Naive thymus-derived CD8-positive, alpha-beta T cell (primary cell): ENCODE measurements at regions not wholly inside any gene's neighbourhood (a gene's known extent, or its start where the extent isn't known, plus 50 kb on each side); places are given as distances from the start of the nearest gene placed in this dataset.

ENCODE experiments used
- ATAC-seq, 2 donors: fragments of 150-1000 bp; cut with Tn5 transposase in 1 of 2; sonication (Bioruptor Pico), chemical (Tn5 transposase) in 1 of 2; 1 replicate in 1 of 2; 2 replicates in 1 of 2; pipeline ENCODE4 v1.10.0; 2021; ENCODE audit warnings: mild to moderate bottlenecking in 2 of 2, moderate library complexity in 2 of 2
- POLR2A ChIA-PET: fragments of 350-600 bp; sonication (Branson Sonifier 250); formaldehyde crosslinking; loops from one replicate; lab custom pipeline; 2021; ENCODE audit warnings: antibody characterized with exemption; lab: Charles Lee
- DNase-seq, 10 donors: peaks; one replicate each; pipeline versions ENCODE4 v3.0.0 to v3.0.0-alpha.2; 2020 to 2022
- H3K27ac Mint-ChIP-seq, 10 donors: one replicate each; pipeline ENCODE4 v1.8.0; 2020 to 2022; ENCODE audit warnings: mild to moderate bottlenecking in 10 of 10, mixed read lengths in 10 of 10, moderate library complexity in 4 of 10, inconsistent platforms in 1 of 10
- H3K27me3 Mint-ChIP-seq, 5 donors: one replicate each; pipeline ENCODE4 v1.8.0; 2021 to 2022; ENCODE audit warnings: mixed read lengths in 5 of 5
- H3K36me3 Mint-ChIP-seq, 3 donors: one replicate each; pipeline ENCODE4 v1.8.0; 2020 to 2022; ENCODE audit warnings: mixed read lengths in 3 of 3, mild to moderate bottlenecking in 2 of 3, inconsistent platforms in 1 of 3
- H3K4me1 Mint-ChIP-seq, 4 donors: one replicate each; pipeline ENCODE4 v1.8.0; 2021 to 2022; ENCODE audit warnings: mixed read lengths in 4 of 4
- H3K4me3 Mint-ChIP-seq, 10 donors: one replicate each; pipeline ENCODE4 v1.8.0; 2020 to 2022; ENCODE audit warnings: mild to moderate bottlenecking in 10 of 10, mixed read lengths in 10 of 10, moderate library complexity in 6 of 10, inconsistent platforms in 1 of 10
- H3K9me3 Mint-ChIP-seq, 9 donors: one replicate each; pipeline ENCODE4 v1.8.0; 2020 to 2022; ENCODE audit warnings: mixed read lengths in 9 of 9, mild to moderate bottlenecking in 3 of 9, inconsistent platforms in 1 of 9, moderate library complexity in 1 of 9

GRCh38 chr12:91677556-91677955 is 468.1 kb downstream of the BTG1 start:
- Mint-ChIP-seq H3K4me1 (peaks cover 5 to 9% (median 6%) of the 10 kb centered on the region in 4 donors), H3K9me3 (no peaks in the 10 kb centered on the region), H3K4me3 (no peak overlapping the region), H3K27me3 (no peaks in the 10 kb centered on the region), H3K36me3 (peaks cover 0 to 2% (median 0%) of the 10 kb centered on the region in 3 donors), H3K27ac (no peak overlapping the region)
- DNase-seq, result no peak
- POLR2A ChIA-PET, result no interaction called here
- ATAC-seq, result no peak

DNA sequence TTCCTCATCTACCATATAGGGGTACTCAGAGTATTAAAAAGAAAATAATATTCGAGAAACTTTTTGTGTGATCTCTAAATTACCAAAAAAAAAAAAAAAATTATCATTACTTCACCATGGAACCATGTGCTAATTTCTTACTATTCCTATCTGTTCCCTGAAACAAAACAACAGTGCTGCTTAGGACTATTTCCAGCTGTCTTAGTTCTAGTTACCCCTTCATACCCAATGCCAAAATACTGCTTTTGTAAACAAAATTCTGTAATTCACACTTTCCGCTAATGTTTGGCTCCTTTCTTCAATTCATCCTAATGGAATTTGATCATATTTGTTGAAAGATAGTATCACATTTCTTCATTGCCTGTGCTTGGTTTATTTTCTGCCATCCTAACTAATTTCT is 470.2 kb downstream of the BTG1 start:
- H3K9me3 Mint-ChIP-seq, result no peaks in the 10 kb centered on the region
- no peaks in the 10 kb centered on the region for H3K27me3 Mint-ChIP-seq
- POLR2A ChIA-PET, result no interaction called here
- no peak for DNase-seq
- H3K27ac Mint-ChIP-seq, result no peak overlapping the region
- H3K4me1 Mint-ChIP-seq, result peaks cover 5 to 15% (median 10%) of the 10 kb centered on the region in 4 donors
- H3K36me3 Mint-ChIP-seq, result peaks cover 0 to 2% (median 0%) of the 10 kb centered on the region in 3 donors
- no peak for ATAC-seq
- no peak overlapping the region for H3K4me3 Mint-ChIP-seq

GRCh38 chr12:91672130-91672529 is 473.5 kb downstream of the BTG1 start:
- POLR2A ChIA-PET, result no interaction called here
- Mint-ChIP-seq H3K27ac (no peak overlapping the region), H3K36me3 (peaks cover 0 to 12% (median 8%) of the 10 kb centered on the region in 3 donors), H3K9me3 (peaks cover 0 to 11% (median 4%) of the 10 kb centered on the region in 9 donors), H3K4me1 (peaks cover 9 to 24% (median 15%) of the 10 kb centered on the region in 4 donors), H3K4me3 (no peak overlapping the region), H3K27me3 (no peaks in the 10 kb centered on the region)
- ATAC-seq (no peak), DNase-seq (no peak)

DNA sequence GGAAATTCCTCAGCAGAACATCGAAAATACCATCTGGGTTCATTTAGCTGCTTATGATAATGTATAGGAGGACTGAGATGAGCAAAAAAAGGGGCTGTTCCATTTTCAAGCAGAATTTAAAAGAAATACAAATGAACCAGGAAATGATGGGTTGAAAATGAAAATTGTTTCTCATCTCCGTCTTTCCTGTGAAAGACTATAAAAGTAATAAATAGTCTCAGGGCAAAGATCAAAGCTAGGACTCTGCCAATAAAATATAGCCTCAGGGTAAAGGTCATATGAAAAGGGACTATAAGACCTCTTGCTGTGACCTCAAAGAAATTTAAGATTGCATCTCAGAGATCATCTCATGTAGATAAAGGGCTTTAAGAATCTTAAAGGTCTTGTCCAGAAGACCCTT is 478.0 kb downstream of the BTG1 start:
- ATAC-seq, result no peak
- peaks cover 0 to 10% (median 8%) of the 10 kb centered on the region in 3 donors for H3K36me3 Mint-ChIP-seq
- no peaks in the 10 kb centered on the region for H3K27me3 Mint-ChIP-seq
- peak overlapping the region in 7 of 10 donors; percentile 1 to 72 (median 27) for H3K27ac Mint-ChIP-seq
- POLR2A ChIA-PET, result interaction anchor here (0.7 kb wide), 1 partner anchor 524 kb away, joined by 3 read pairs; no protein-coding TSS in a partner anchor
- H3K4me3 Mint-ChIP-seq, result peak overlapping the region in 2 of 10 donors; percentile 6 to 18
- DNase-seq, result no peak
- H3K4me1 Mint-ChIP-seq, result peaks cover 6 to 25% (median 13%) of the 10 kb centered on the region in 4 donors
- H3K9me3 Mint-ChIP-seq, result peaks cover 0 to 11% (median 4%) of the 10 kb centered on the region in 9 donors

DNA sequence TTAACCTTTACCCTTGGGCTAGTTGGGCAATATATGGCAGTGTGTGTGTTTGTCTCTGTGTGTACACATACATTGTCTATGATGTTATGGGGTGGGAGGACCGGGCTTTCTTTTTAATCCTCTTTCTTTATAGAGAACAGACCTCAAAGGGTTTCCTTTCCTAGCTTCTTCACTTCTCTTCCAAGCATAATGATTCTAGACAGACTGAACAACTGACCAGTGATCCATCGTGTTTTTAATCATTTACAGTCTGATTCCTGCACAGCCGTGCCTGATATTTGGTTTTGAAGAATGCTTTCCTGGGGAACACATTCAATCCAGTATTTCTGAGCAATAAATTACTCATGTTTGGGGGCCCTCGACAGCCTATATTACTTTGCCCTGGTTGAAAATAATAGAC is 481.1 kb upstream of the DCN start:
- peaks cover 0 to 5% (median 1%) of the 10 kb centered on the region in 9 donors for H3K9me3 Mint-ChIP-seq
- peaks cover 6 to 16% (median 11%) of the 10 kb centered on the region in 4 donors for H3K4me1 Mint-ChIP-seq
- no peak for ATAC-seq
- peaks cover 0 to 3% (median 1%) of the 10 kb centered on the region in 3 donors for H3K36me3 Mint-ChIP-seq
- no peak overlapping the region for H3K27ac Mint-ChIP-seq
- DNase-seq, result no peak
- no peak overlapping the region for H3K4me3 Mint-ChIP-seq
- POLR2A ChIA-PET, result no interaction called here
- no peaks in the 10 kb centered on the region for H3K27me3 Mint-ChIP-seq

DNA sequence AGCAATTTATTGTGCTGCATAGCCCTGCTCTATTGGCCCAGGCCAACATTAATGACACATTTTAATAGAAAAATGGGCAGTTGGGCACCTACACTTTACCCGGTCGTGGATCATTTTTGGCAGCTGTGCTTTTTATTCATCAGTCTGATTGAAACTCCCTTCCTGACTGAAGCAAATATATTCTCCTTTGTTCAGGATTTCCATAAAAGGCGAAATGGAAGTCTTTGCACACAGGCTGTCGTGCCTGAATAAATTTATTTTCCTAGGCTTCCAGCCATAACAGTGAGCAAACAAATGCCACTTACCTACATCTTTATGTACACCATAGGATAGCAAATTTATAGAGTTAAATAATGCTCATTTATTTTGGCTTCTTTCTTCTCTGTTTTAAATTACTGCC is 480.7 kb upstream of the DCN start:
- no peak overlapping the region for H3K27ac Mint-ChIP-seq
- no peak overlapping the region for H3K4me3 Mint-ChIP-seq
- DNase-seq, result no peak
- H3K36me3 Mint-ChIP-seq, result no peaks in the 10 kb centered on the region
- H3K27me3 Mint-ChIP-seq, result no peaks in the 10 kb centered on the region
- POLR2A ChIA-PET, result no interaction called here
- H3K9me3 Mint-ChIP-seq, result peaks cover 0 to 3% (median 0%) of the 10 kb centered on the region in 9 donors
- no peak for ATAC-seq
- H3K4me1 Mint-ChIP-seq, result peaks cover 6 to 17% (median 11%) of the 10 kb centered on the region in 4 donors

DNA sequence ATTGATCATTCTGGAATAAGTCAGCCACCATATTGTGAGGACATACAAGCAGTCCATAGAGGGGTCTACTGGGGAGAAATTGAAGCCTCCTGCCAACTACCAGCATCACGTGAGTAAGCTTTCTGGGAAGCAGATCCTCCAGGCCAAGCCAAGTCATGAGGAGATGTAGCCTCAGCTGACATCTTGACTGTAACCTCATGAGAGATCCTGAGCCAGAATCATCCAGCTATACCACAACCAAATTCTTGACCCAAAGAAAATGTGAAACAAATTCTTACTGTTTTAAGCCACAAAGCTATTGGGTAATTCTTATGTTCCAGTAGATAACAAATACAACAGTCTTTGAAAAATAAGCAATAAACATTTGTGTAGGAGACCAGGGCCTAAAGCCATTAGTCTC is 479.4 kb upstream of the DCN start:
- no peaks in the 10 kb centered on the region for H3K27me3 Mint-ChIP-seq
- H3K9me3 Mint-ChIP-seq, result peaks cover 0 to 3% (median 0%) of the 10 kb centered on the region in 9 donors
- H3K36me3 Mint-ChIP-seq, result no peaks in the 10 kb centered on the region
- ATAC-seq (no peak), DNase-seq (no peak)
- POLR2A ChIA-PET, result no interaction called here
- peaks cover 6 to 15% (median 12%) of the 10 kb centered on the region in 4 donors for H3K4me1 Mint-ChIP-seq
- no peak overlapping the region for H3K4me3 Mint-ChIP-seq
- no peak overlapping the region for H3K27ac Mint-ChIP-seq

DNA sequence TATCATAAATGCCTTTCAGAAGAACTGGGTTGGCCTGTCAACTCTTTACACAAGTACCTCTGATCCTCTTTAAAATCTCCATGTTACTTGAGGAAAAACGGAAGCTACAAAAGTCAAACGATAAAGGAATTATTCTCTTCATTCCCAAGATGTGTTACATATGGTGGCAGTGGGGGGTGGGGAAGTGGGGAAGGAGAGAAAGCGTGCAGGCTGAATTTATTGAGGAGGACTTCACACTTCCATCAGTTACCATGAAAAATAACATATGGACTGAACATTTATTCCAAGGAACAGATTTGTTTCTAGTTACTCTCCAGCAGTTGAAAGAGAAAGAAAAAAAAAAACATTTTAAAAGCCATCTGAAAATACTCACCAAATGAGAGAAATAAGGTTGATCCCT is 474.4 kb upstream of the DCN start:
- no peak overlapping the region for H3K4me3 Mint-ChIP-seq
- peak overlapping the region in 1 of 10 donors; percentile 12 for H3K27ac Mint-ChIP-seq
- peaks cover 0 to 3% (median 0%) of the 10 kb centered on the region in 9 donors for H3K9me3 Mint-ChIP-seq
- DNase-seq, result no peak
- no peak for ATAC-seq
- no peaks in the 10 kb centered on the region for H3K36me3 Mint-ChIP-seq
- peaks cover 2 to 11% (median 9%) of the 10 kb centered on the region in 4 donors for H3K4me1 Mint-ChIP-seq
- H3K27me3 Mint-ChIP-seq, result no peaks in the 10 kb centered on the region
- POLR2A ChIA-PET, result no interaction called here

- POLR2A ChIA-PET, result no interaction called here
- DNase-seq (no peak), ATAC-seq (no peak)
- Mint-ChIP-seq H3K36me3 (no peaks in the 10 kb centered on the region), H3K4me1 (peaks cover 2 to 11% (median 9%) of the 10 kb centered on the region in 4 donors), H3K27me3 (no peaks in the 10 kb centered on the region), H3K9me3 (peaks cover 0 to 5% (median 2%) of the 10 kb centered on the region in 9 donors), H3K4me3 (no peak overlapping the region), H3K27ac (no peak overlapping the region)
Observed at GRCh38 chr12:91655966-91656365, 473.3 kb upstream of the DCN start.

GRCh38 chr12:91654087-91654486 is 471.5 kb upstream of the DCN start:
- H3K27me3 Mint-ChIP-seq, result no peaks in the 10 kb centered on the region
- peaks cover 0 to 9% (median 1%) of the 10 kb centered on the region in 9 donors for H3K9me3 Mint-ChIP-seq
- H3K4me3 Mint-ChIP-seq, result no peak overlapping the region
- no peaks in the 10 kb centered on the region for H3K36me3 Mint-ChIP-seq
- POLR2A ChIA-PET, result no interaction called here
- peaks cover under 1 to 11% (median 9%) of the 10 kb centered on the region in 4 donors for H3K4me1 Mint-ChIP-seq
- no peak overlapping the region for H3K27ac Mint-ChIP-seq
- no peak for DNase-seq
- no peak for ATAC-seq

GRCh38 chr12:91651728-91652127 is 469.1 kb upstream of the DCN start:
- POLR2A ChIA-PET, result no interaction called here
- Mint-ChIP-seq H3K9me3 (peaks cover 0 to 9% (median 1%) of the 10 kb centered on the region in 9 donors), H3K4me1 (no peaks in the 10 kb centered on the region), H3K4me3 (no peak overlapping the region), H3K27me3 (peaks cover 0 to 2% (median 0%) of the 10 kb centered on the region in 5 donors), H3K27ac (no peak overlapping the region), H3K36me3 (no peaks in the 10 kb centered on the region)
- no peak for ATAC-seq
- DNase-seq, result no peak

- peaks cover 0 to 2% (median 0%) of the 10 kb centered on the region in 5 donors for H3K27me3 Mint-ChIP-seq
- H3K27ac Mint-ChIP-seq, result no peak overlapping the region
- no peaks in the 10 kb centered on the region for H3K9me3 Mint-ChIP-seq
- POLR2A ChIA-PET, result no interaction called here
- ATAC-seq (no peak), DNase-seq (no peak)
- H3K4me1 Mint-ChIP-seq, result no peaks in the 10 kb centered on the region
- H3K4me3 Mint-ChIP-seq, result no peak overlapping the region
- no peaks in the 10 kb centered on the region for H3K36me3 Mint-ChIP-seq
Observed at GRCh38 chr12:91643763-91644162, 461.1 kb upstream of the DCN start.

GRCh38 chr12:91640021-91640420 is 457.4 kb upstream of the DCN start:
- H3K4me3 Mint-ChIP-seq, result no peak overlapping the region
- no peak overlapping the region for H3K27ac Mint-ChIP-seq
- DNase-seq (no peak), ATAC-seq (no peak)
- H3K36me3 Mint-ChIP-seq, result no peaks in the 10 kb centered on the region
- peaks cover 0 to 2% (median 0%) of the 10 kb centered on the region in 5 donors for H3K27me3 Mint-ChIP-seq
- POLR2A ChIA-PET, result interaction anchor here (1.4 kb wide), 1 partner anchor 9 kb away, joined by 3 read pairs; no protein-coding TSS in a partner anchor
- peaks cover 0 to 2% (median 0%) of the 10 kb centered on the region in 4 donors for H3K4me1 Mint-ChIP-seq
- H3K9me3 Mint-ChIP-seq, result peaks cover 0 to 1% (median 0%) of the 10 kb centered on the region in 9 donors

GRCh38 chr12:91639327-91639726 is 456.7 kb upstream of the DCN start:
- H3K36me3 Mint-ChIP-seq, result no peaks in the 10 kb centered on the region

More at GRCh38 chr12:91639327-91639726, 456.7 kb upstream of the DCN start:
- H3K27me3 Mint-ChIP-seq, result peaks cover 0 to 2% (median 0%) of the 10 kb centered on the region in 5 donors
- POLR2A ChIA-PET, result interaction anchor here (1.4 kb wide), 1 partner anchor 8 kb away, joined by 3 read pairs; no protein-coding TSS in a partner anchor
- H3K27ac Mint-ChIP-seq, result no peak overlapping the region
- H3K9me3 Mint-ChIP-seq, result peaks cover 0 to 5% (median 0%) of the 10 kb centered on the region in 9 donors
- peaks cover 0 to 4% (median 0%) of the 10 kb centered on the region in 4 donors for H3K4me1 Mint-ChIP-seq
- H3K4me3 Mint-ChIP-seq, result no peak overlapping the region
- ATAC-seq (no peak), DNase-seq (no peak)
